ENCODE measurements at regions not wholly inside any gene's neighbourhood (a gene's known extent, or its start where the extent isn't known, plus 50 kb on each side); places are given as distances from the start of the nearest gene placed in this dataset.
A peak's percentile ranks its signal among the peaks of the same experiment; 100 is the strongest.
"Not testable (repeated sequence)": the region's sequence is repeated elsewhere in the genome, so short reads cannot be mapped to it uniquely, and the experiment has no call there.

DNA sequence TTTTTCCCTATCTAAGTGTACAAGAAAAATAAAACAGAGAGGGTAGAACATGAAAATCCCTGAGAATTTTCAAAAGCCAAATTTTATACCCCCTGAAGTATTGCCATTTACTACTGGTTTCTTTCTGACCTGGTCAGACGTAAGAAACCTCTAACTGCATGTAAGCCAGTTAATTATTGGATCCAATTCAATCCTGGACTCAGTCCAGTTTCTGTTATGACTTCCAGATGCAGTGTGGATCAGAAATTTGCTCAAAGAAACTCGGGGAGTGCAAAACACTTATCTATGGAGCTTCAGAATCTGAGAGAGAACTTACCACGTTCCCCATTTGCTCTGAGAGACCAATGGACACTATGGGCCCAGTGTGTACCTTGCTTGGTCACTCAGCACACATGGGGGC, 383.5 kb downstream of the KLHL4 start:
- intact Hi-C loops (cut with DNase I), result no loop called here
- ATAC-seq, result peak; percentile 56
- DNase-seq (ENCODE audit: low spot score), result no peak

DNA sequence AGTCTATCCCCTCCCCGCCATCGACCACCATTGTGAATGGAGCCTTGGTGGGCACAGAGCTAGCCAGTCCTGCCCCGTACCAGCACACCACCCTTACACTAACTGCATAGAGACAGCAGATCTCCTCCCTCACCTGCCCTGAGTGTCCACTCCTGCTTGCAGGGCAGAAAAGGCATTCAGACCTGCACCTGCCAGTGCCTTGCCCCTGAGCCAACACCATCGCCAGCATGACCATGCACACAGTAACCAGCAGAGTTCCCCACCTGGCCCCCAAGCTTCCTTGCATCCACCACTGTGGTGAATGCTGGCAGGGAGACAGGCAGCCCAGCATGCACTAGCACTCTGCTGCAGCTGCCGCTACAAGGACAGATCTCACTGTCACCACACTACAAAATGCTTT, 397.1 kb downstream of the KLHL4 start:
- intact Hi-C loops (cut with DNase I), result no loop called here
- DNase-seq (ENCODE audit: low spot score), result no peak
- no peak for ATAC-seq

DNA sequence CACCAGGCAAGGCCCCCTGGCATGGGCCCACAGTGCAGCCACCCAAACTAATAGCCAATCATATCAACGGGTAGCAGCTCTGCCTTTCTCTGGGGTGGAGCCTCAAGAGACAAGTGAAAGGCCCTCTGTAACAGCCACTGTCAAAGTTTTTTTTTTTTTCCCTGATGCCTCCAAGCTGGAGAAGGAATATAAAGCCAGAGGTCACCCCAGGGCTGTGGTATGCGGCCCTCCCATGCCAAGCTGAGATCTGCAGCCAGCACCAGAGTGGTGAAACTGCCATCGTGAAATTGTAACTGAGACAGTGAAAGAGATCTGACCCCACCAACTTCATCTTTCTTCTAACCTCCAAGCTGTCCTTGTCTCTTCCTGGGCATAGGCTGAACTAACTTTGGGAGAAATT, 407.0 kb downstream of the KLHL4 start:
- ATAC-seq, result no peak
- DNase-seq (ENCODE audit: low spot score), result no peak
- intact Hi-C loops (cut with DNase I), result no loop called here

DNA sequence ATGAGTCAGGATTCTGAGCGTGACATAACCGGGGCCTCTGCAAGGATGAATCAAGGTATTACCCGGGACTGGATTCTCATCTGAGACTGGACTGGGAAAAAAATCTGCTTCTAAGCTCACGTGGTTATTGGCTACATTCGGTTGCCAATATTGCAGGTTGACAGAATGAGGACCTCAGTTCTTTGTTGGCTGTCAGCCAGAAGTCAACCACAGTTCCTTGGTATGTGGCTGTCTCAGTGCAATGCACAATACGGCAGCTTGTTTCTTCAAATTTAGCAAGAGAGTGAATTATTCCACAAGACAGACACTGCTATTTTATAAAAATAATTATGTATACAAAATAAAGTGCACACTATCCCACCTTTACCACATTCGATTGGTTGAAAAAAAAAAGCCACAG, 424.2 kb downstream of the KLHL4 start:
- no peak for ATAC-seq
- intact Hi-C loops (cut with DNase I), result no loop called here
- no peak for DNase-seq (ENCODE audit: low spot score)

DNA sequence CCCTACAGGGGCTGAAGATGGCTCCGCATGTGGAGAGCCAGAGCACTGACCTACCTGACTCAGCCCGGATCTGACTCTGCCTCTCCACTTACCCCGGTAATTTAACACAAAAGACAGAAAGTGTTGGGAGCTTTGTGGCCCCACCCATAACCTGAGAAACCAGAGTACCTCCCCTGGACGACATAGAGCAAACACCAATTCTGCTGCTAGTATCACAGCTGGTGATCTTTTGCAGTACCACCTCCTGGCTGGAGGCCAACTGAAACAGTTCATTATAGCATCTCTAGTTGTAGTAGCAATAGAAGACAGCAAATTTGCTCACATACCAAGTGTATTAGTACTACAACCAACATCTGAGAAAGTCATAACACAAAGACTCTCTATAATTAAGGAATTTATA, 443.9 kb downstream of the KLHL4 start:
- no peak for DNase-seq (ENCODE audit: low spot score)
- ATAC-seq, result no peak
- intact Hi-C loops (cut with DNase I), result no loop called here

DNA sequence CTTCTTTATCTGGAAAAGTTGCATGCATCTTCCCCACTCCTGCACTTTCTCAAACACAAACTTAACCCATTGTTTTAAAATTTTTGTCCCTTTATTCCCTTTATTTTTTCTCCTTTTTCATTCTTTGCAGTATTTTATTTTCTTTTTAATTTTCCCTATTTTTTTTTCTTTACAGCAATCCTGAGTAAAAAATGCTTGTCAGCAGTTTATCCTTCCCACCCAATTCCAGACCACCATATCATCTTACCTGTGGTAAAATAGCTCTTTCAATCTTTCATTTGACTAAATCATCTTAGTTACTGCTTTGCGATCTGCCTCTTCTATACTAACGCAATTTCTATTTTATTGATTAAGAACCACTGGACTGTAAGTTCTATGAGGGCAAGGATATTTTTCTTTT, 450.5 kb downstream of the KLHL4 start:
- intact Hi-C loops (cut with DNase I), result no loop called here
- ATAC-seq (no peak), DNase-seq (ENCODE audit: low spot score) (no peak)

DNA sequence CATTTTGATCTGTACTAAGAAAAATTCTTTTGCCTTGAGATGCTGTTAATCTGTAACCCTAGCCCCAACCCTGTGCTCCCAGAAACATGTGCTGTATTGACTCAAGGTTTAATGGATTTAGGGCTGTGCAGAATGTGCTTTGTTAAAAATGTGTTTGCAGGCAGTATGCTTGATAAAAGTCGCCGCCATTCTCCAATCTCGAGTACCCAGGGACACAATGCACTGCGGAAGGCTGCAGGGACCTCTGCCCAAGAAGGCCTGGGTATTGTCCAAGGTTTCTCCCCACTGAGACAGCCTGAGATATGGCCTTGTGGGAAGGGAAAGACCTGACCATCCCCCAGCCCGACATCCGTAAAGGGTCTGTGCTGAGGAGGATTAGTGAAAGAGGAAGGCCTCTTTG, 454.5 kb downstream of the KLHL4 start:
- intact Hi-C loops (cut with DNase I); DNase-seq (ENCODE audit: low spot score); ATAC-seq: not testable (repeated sequence)

DNA sequence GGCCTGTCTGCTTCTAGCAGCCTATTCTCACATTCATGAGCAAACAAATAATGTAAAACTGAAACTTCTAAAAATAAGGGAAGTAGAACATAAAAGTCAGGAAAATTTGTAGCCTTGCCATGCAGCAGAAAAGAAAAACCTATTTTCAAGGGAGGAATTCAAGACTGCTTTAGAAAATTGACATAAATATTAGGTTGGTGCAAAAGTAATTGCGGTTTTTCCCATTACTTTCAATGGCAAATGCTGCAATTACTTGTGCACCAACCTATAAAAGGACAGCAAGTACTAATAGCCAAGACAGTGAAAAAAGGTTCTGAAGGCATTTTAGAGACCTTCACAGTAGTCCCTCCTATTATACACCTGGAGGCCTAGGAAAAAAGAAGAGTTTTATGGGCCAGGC, 457.8 kb downstream of the KLHL4 start:
- DNase-seq (ENCODE audit: low spot score) (no peak), ATAC-seq (no peak)
- intact Hi-C loops (cut with DNase I), result no loop called here

DNA sequence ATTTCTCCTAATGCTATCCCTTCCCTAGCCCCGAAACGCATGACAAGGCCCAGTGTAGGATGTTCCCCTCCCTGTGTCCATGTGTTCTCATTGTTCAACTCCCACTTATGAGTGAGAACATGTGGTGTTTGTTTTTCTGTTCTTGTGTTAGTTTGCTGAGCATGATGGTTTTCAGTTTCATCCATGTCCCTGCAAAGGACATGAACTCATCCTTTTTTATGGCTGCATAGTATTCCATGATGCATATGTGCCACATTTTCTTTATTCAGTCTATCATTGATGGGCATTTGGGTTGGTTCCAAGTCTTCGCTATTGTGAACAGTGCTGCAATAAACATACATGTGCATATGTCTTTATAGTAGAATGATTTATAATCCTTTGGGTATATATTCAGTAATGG, 490.3 kb downstream of the KLHL4 start:
- intact Hi-C loops (cut with DNase I); ATAC-seq: not testable (repeated sequence)

DNA sequence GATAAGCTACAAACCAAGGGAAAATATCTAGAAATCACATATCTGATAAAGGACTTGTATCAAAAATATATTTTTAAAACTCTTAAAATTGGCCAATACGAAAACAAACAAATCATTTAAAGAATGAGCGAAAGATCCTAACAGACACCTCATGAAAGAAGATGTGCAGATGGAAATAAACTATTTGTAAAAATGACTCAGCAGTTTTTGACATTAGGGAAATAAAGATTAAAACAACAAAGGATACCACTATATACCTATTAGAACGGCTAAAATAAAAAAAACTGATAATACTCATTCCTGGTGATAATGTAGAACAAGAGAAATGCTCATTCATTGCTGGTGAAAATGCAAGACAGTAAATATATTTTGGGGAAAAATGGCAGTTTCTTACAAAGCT, 506.4 kb downstream of the KLHL4 start:
- ATAC-seq (no peak), DNase-seq (ENCODE audit: low spot score) (no peak)
- intact Hi-C loops (cut with DNase I), result no loop called here

More for the DNA sequence above, 490.3 kb downstream of the KLHL4 start:
- not testable (repeated sequence) for DNase-seq (ENCODE audit: low spot score)

DNA sequence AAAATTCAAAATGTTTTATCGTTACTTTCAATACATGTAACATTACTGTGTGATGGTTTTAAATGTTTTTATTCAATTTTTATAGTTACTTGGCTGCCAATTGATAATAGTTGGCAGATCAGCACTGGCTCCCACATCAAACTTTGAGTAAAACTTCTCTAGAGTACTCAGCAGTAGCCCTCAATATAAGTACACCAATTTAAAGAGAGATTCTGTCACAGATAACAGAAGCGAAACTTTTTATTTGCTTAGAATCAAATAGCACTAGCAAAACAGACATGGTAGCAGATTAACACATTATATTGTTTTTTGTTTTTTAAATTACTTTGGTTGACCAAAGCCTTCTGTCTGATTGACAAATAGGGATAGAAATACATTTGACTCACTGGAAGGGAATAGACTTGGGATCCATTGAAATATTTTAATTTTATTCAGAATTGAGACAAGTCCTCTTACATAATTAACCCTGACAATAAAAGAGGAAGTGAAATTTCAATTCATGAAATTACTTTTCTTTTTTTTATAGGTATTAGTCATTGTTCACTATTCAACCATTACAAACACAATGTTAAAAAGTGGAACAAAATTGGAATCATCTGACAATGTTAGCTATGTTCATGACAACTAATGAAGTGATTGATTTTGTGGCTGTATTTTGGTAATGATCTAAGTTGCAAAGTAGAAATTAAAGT, 554.9 kb downstream of the KLHL4 start:
- intact Hi-C loops (cut with DNase I), result no loop called here
- no peak for DNase-seq (ENCODE audit: low spot score)
- ATAC-seq, result no peak

DNA sequence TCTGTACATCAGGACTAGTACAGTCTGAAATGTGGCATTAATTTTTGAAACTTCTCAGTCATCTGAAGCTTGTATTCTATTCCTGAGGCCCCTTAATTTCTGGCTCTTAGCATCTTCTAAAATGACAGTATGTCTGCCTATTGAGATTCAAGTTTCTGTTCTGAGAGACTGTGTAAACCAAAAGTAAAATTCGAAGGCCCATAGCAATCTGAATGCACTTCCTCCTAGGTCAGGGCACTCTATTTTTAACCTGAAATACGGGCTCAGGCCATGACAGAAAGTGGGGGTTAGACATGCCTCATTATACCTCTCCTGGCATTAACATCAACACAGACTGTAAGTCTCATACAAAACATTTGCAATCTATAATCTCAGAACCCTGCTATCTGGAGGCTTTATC, 584.4 kb downstream of the KLHL4 start:
- ATAC-seq (no peak), DNase-seq (ENCODE audit: low spot score) (no peak)
- intact Hi-C loops (cut with DNase I), result loop anchor here (5.0 kb wide), 1 partner anchor 1060 kb away; no protein-coding TSS in a partner anchor

DNA sequence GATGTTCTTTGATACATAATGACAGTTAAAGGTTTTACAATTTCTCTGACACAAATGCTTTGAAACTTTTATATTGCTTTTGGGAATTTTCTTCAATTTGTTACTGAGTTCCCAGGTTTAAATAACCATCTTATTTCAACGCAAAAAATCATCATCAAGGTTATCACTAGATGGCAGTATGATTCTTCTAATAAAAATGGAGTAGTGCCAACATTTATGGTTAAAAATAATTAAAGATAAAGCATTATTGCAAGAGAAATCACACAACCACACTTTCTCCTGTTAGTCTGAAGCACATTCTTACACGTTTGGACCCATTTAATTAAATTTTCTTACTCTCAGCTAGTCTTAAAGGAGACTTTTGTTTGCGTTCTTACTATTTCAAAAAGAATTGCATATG, 611.3 kb upstream of the CPXCR1 start:
- intact Hi-C loops (cut with DNase I), result no loop called here
- no peak for DNase-seq (ENCODE audit: low spot score)
- ATAC-seq, result no peak

DNA sequence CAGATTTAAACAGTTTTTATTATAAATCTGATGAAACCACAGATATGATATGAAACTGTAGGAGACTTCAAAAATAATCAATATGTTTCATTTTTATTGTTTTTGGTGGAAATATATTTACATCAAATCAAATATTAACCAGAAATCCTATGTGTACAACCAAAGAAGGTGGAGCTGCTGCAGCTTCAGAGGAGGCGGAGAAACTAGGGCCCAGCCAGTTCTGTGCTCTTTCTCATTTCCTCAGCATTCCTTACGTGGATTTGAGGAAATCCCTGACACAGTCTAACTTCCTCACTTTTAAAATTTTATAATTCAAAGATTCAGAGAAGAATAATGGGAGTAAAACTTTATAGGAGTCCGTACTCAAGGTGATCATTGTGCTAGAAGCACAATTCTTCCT, 610.7 kb upstream of the CPXCR1 start:
- intact Hi-C loops (cut with DNase I), result no loop called here
- ATAC-seq, result no peak

DNA sequence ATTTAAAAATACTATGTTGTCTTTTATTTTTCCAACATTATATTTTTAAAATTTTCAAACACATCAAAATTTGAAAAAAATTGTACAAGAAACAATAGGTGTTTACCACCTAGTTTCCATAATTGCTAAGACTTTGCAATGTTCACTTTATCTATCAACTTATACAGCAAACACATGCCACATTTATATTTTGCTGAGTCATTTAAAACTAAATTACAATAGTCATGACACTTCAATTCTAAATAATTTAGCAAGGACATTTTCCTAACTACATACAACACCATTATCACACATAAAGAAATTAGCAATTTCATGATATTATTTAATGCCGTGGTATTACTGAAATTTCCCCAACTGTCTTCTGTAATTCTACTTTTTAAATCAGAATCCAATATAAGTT, 600.4 kb upstream of the CPXCR1 start:
- DNase-seq (ENCODE audit: low spot score) (no peak), ATAC-seq (no peak)
- intact Hi-C loops (cut with DNase I), result no loop called here

More for the DNA sequence above, 610.7 kb upstream of the CPXCR1 start:
- DNase-seq (ENCODE audit: low spot score), result no peak

DNA sequence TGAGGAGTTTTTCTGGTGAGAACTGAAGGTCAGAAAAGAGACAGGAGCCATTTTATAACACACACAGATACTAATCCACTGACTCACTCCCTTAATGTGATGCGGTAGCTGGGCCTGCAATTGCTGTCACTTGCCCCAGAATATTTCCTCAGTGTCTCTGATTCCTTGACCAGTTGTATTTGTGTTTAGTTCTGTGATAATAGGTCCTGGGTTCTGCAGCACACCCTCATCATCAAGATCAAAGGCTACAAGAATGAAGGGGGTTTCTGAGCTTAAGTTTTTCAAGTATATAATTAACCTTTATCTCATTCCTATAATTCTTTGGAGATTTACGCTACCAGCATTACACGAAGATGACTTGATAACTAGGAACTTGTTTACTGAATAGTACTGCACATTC, 576.5 kb upstream of the CPXCR1 start:
- intact Hi-C loops (cut with DNase I), result no loop called here
- no peak for ATAC-seq

DNA sequence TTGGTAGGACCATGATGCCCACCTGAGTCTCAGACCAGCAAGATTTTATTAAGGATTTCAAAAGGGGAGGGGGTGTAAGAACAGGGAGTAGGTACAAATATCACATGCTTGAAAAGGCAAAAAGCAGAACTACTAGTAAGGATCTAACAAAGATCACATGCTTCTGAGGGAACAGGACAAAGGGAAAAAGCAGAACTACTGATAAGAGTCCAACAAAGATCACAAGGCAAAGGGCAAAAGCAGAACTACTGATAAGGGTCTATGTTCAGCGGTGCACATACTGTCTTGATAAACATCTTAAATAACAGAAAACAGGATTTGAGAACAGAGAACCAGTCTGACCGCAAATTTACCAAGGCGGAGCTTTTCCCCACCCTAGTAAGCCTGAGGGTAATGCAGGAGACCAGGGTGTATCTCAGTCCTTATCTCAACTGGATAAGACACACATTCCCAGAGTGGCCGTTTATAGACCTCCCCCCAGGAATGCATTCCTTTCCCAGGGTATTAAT, 573.0 kb upstream of the CPXCR1 start:
- DNase-seq (ENCODE audit: low spot score); intact Hi-C loops (cut with DNase I); ATAC-seq: not testable (repeated sequence)

More for the DNA sequence above, 576.5 kb upstream of the CPXCR1 start:
- no peak for DNase-seq (ENCODE audit: low spot score)

DNA sequence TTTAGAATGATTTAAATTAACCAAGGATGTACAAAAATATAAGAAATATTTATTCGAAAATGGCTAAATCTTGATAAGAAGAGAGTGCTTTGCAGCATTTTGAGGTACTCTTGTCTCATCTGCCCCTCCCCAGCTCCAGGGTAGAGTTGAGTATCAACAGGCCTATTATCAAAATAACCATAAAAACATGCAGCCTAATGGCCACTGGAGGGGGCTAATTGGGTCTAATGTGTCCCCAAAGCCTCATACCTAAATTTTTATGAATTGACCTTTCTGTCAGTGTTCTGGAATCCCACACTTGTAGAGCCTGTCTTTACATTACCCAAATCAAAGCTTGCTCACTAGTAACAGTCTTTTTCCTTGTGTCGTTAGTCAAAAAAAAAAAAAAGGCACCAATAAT, 544.9 kb upstream of the CPXCR1 start:
- DNase-seq (ENCODE audit: low spot score), result no peak
- intact Hi-C loops (cut with DNase I), result no loop called here

DNA sequence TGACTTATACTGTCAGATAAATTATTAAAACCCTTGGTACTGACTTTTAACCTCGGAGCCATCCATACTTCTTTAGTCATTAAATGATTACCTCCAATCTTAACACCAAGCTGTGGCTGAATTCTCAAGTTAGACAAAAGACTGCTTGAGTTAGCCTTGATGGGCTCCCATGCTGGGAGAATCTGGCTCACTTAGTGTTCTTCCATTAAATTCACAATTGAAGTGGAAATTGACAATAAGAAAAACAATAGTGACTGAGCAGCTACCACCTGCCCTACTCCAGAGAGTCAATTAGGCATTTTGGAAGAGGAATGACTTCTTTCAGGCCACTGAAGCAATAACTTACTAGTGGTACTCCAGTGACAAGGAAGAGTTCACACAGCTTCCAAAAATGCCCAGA, 503.0 kb upstream of the CPXCR1 start:
- ATAC-seq (no peak), DNase-seq (ENCODE audit: low spot score) (no peak)
- intact Hi-C loops (cut with DNase I), result no loop called here

More for the DNA sequence above, 544.9 kb upstream of the CPXCR1 start:
- ATAC-seq, result no peak

DNA sequence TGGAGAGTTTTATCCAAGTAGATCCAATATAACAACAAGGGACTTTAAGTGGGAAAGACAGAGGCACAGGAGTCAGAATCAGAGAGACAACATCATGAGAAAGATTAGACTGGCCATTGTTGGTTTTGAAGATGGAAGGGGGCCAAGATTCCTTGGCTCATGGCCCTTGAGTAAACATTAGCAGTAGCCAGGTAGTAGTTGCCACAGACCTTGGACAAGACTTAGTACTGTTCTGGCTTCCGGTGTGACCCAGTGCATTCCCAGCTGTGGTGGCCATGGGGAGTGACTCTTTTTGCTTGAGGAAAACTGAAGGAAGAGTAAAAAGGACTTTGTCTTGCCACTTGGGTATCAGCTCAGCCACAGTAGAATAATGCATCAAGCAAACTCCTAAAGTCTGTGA, 462.2 kb upstream of the CPXCR1 start:
- ATAC-seq, result no peak
- intact Hi-C loops (cut with DNase I), result no loop called here
- no peak for DNase-seq (ENCODE audit: low spot score)

DNA sequence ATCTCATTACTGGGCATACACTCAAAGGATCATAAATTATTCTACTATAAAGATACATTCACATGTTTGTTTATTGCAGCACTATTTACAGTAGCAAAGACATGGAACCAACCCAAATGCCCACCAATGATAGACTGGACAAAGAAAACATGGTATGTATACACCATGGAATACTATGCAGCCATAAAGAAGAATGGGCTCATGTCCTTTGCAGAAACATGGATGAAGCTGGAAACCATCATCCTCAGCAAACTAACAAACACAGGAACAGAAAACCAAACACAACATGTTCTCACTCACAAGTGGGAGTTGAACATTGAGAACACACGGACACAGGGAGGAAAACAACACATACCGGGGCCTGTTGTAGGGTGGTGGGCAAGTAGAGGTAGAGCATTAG, 433.1 kb upstream of the CPXCR1 start:
- DNase-seq (ENCODE audit: low spot score); intact Hi-C loops (cut with DNase I); ATAC-seq: not testable (repeated sequence)
